ENCODE measurements at regions not wholly inside any gene's neighbourhood (a gene's known extent, or its start where the extent isn't known, plus 50 kb on each side); places are given as distances from the start of the nearest gene placed in this dataset.

DNA sequence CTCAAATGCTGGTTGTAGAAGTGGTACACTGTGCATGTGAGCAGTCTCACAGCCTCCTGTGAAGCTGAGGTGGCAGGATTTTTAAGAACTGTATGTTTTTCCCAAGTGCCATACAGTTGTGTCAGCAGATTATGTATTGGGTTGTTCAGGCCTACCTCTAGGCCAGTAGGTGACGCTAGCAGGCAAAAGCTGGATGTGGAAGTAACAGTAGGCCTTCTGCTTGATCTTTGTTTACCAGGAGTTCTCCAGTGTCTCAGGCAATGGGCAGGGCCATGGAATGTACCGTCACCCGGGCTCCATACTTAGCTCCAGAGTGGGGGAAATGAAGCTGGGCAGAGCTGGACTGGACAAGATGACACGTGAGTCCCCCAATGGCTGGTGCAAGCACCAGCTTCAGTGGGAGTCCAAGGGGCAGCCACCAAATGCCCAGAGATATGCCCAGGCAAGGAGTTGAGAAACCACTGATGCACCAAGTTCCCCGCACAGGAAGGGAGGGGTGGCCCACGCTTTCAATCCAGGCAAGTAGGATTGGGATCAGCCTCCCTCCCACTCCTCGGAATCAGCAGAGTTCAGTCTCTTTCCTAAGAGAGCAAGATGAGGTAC lies 289.7 kb downstream of the HTR1B start:
- Mint-ChIP-seq H3K27me3 (ENCODE audit: low read depth) (no peaks in the 10 kb centered on the region), H3K27ac (ENCODE audit: unreplicated experiment) (no peak overlapping the region), H3K36me3 (ENCODE audit: low read depth) (no peaks in the 10 kb centered on the region), H3K4me1 (no peaks in the 10 kb centered on the region), H3K4me3 (no peak overlapping the region), H3K9me3 (peaks cover 8% of the 10 kb centered on the region)
- no peak for DNase-seq (ENCODE audit: low read depth, low spot score)
- TF ChIP-seq, protein P1, sequence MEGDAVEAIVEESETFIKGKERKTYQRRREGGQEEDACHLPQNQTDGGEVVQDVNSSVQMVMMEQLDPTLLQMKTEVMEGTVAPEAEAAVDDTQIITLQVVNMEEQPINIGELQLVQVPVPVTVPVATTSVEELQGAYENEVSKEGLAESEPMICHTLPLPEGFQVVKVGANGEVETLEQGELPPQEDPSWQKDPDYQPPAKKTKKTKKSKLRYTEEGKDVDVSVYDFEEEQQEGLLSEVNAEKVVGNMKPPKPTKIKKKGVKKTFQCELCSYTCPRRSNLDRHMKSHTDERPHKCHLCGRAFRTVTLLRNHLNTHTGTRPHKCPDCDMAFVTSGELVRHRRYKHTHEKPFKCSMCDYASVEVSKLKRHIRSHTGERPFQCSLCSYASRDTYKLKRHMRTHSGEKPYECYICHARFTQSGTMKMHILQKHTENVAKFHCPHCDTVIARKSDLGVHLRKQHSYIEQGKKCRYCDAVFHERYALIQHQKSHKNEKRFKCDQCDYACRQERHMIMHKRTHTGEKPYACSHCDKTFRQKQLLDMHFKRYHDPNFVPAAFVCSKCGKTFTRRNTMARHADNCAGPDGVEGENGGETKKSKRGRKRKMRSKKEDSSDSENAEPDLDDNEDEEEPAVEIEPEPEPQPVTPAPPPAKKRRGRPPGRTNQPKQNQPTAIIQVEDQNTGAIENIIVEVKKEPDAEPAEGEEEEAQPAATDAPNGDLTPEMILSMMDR (conservative IDR thresholded peaks at IDR 0.05) = no peak

DNA sequence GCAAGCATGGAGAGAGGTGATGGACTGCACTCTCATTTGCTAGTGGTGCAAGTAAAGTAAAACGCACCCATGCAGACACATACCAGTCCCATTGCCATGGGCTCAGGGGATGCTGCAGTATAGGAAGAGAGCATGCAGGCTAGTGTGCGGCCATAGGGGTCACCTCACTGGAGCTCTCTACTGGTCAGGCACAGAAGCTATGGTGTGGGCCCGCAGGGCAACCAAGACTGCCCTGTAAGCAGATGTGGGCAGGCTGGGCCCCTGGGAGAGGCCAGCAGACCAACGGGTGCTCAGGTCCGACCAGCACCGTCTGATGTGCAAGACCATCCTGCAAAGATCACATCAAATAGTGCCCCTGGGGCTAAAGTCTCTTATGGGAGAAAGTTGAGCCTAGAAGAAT lies 290.7 kb downstream of the HTR1B start:
- H3K4me3 Mint-ChIP-seq = no peak overlapping the region
- no peak for DNase-seq (ENCODE audit: low read depth, low spot score)

DNA sequence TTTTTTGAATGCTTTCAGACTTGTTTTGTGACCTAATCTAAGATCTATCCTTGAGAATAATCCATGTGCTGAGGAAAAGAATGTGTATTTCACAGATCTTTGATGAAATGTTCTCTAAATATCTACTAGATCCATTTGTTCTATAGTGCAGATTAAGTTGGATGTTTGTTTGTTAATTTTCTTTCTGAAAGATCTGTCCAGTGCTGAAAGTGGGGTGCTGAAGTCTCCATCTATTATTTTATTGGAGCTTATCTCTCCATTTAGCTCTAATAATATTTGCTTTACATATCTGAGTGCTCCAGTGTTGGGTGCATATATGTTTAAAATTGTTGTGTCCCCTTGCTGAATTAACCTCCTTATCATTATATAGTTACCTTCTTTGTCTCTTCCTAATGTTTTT lies 303.6 kb downstream of the HTR1B start:
- Mint-ChIP-seq H3K27me3 (ENCODE audit: low read depth) (no peaks in the 10 kb centered on the region), H3K4me1 (no peaks in the 10 kb centered on the region), H3K27ac (ENCODE audit: unreplicated experiment) (no peak overlapping the region), H3K4me3 (no peak overlapping the region), H3K9me3 (peaks cover 8% of the 10 kb centered on the region), H3K36me3 (ENCODE audit: low read depth) (no peaks in the 10 kb centered on the region)
- no peak for DNase-seq (ENCODE audit: low read depth, low spot score)
- TF ChIP-seq, protein P1 (conservative IDR thresholded peaks at IDR 0.05) = no peak

More for the DNA sequence above, 290.7 kb downstream of the HTR1B start:
- TF ChIP-seq, protein P1 (conservative IDR thresholded peaks at IDR 0.05) = no peak
- no peaks in the 10 kb centered on the region for H3K4me1 Mint-ChIP-seq
- H3K9me3 Mint-ChIP-seq = peaks cover 8% of the 10 kb centered on the region
- H3K27me3 Mint-ChIP-seq (ENCODE audit: low read depth) = no peaks in the 10 kb centered on the region
- no peaks in the 10 kb centered on the region for H3K36me3 Mint-ChIP-seq (ENCODE audit: low read depth)
- no peak overlapping the region for H3K27ac Mint-ChIP-seq (ENCODE audit: unreplicated experiment)

- H3K4me1 Mint-ChIP-seq = no peaks in the 10 kb centered on the region
- TF ChIP-seq, protein P1 (conservative IDR thresholded peaks at IDR 0.05) = no peak
- H3K27ac Mint-ChIP-seq (ENCODE audit: unreplicated experiment) = no peak overlapping the region
These were observed 312.1 kb downstream of the HTR1B start for GRCh38 chr6:77151241-77151640.

DNA sequence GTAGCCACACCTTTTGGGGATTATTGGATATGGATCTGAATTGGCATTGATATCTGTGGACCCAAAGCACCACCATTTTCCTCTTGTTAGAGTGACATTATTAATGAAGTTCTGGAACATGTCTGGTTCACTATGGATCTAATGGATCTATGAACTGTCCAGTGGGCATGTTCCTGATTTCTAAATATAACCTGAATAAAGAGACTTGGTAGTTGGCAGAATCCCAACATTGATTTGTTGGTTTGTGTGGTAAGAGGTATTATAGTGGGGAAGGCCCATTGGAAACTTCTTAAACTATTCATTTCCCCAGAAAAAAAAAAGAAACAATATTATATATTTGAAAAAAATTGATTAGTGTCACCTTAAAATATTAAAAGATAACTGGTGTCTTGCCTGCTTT lies 312.6 kb downstream of the HTR1B start:
- Mint-ChIP-seq H3K9me3 (no peaks in the 10 kb centered on the region), H3K4me1 (no peaks in the 10 kb centered on the region), H3K36me3 (ENCODE audit: low read depth) (no peaks in the 10 kb centered on the region), H3K4me3 (no peak overlapping the region), H3K27ac (ENCODE audit: unreplicated experiment) (no peak overlapping the region), H3K27me3 (ENCODE audit: low read depth) (no peaks in the 10 kb centered on the region)
- DNase-seq (ENCODE audit: low read depth, low spot score) = no peak
- TF ChIP-seq, protein P1 (conservative IDR thresholded peaks at IDR 0.05) = no peak

More at GRCh38 chr6:77151241-77151640, 312.1 kb downstream of the HTR1B start:
- no peaks in the 10 kb centered on the region for H3K36me3 Mint-ChIP-seq (ENCODE audit: low read depth)
- no peak overlapping the region for H3K4me3 Mint-ChIP-seq
- H3K27me3 Mint-ChIP-seq (ENCODE audit: low read depth) = no peaks in the 10 kb centered on the region
- H3K9me3 Mint-ChIP-seq = no peaks in the 10 kb centered on the region
- DNase-seq (ENCODE audit: low read depth, low spot score) = no peak

Measured in neural crest cell (in vitro differentiated cells).